WTC11 (cell line): ENCODE measurements at regions not wholly inside any gene's neighbourhood (a gene's known extent, or its start where the extent isn't known, plus 50 kb on each side); places are given as distances from the start of the nearest gene placed in this dataset.

Experiments
- ATAC-seq: fragments of 200-7000 bp; cut with Tn5 transposase; 2 replicates; pipeline ENCODE4 v1.10.0; 2021; ENCODE audit warnings: mild to moderate bottlenecking, moderate library complexity
- CTCF ChIA-PET: fragments of 300-600 bp; sonication (Branson Sonifier 250); formaldehyde crosslinking; loops from one replicate; lab custom pipeline; 2021; ENCODE audit warnings: antibody characterized with exemption; lab: Charles Lee
- POLR2A ChIA-PET: fragments of 350-600 bp; sonication (Branson Sonifier 250); formaldehyde crosslinking; loops from one replicate; lab custom pipeline; 2021; ENCODE audit warnings: antibody characterized with exemption; lab: Charles Lee
- DNase-seq: peaks from one replicate; pipeline ENCODE4 v3.0.0; 2021; ENCODE audit warnings: low spot score
- H3K27ac Mint-ChIP-seq: 2 replicates; pipeline ENCODE4 v1.8.0; 2021; ENCODE audit warnings: mixed read lengths
- H3K27me3 Mint-ChIP-seq: 2 replicates; pipeline ENCODE4 v1.8.0; 2021; ENCODE audit warnings: low read depth, mild to moderate bottlenecking, moderate library complexity, mixed read lengths
- H3K36me3 Mint-ChIP-seq: 2 replicates; pipeline ENCODE4 v1.8.0; 2021; ENCODE audit warnings: mixed read lengths
- H3K4me1 Mint-ChIP-seq: 2 replicates; pipeline ENCODE4 v1.8.0; 2022; ENCODE audit warnings: mixed read lengths
- H3K4me3 Mint-ChIP-seq: 2 replicates; pipeline ENCODE4 v1.8.0; 2021; ENCODE audit warnings: mild to moderate bottlenecking, moderate library complexity, mixed read lengths
- H3K9me3 Mint-ChIP-seq: 2 replicates; pipeline ENCODE4 v1.8.0; 2021; ENCODE audit warnings: mixed read lengths
- AFF4 ChIP-seq: sonication (generic); formaldehyde crosslinking; IDR thresholded peaks from 2 replicates; pipeline ENCODE4 v1.8.1; 2023; ENCODE audit warnings: mild to moderate bottlenecking, missing genetic modification reagents, borderline replicate concordance
- ATF1 ChIP-seq: sonication (generic); formaldehyde crosslinking; IDR thresholded peaks from 2 replicates; pipeline ENCODE4 v1.8.1; 2023; ENCODE audit warnings: mild to moderate bottlenecking, moderate library complexity, missing genetic modification reagents
- ETV6 ChIP-seq: sonication (generic); formaldehyde crosslinking; IDR thresholded peaks from 2 replicates; pipeline ENCODE4 v1.8.1; 2022; ENCODE audit warnings: mild to moderate bottlenecking, missing genetic modification reagents
- GRHL2 ChIP-seq: fragments of 250-450 bp; sonication (Bioruptor Pico); IDR thresholded peaks from 2 replicates; pipeline ENCODE4 v1.8.0; 2022; ENCODE audit warnings: mild to moderate bottlenecking, moderate library complexity; ENCODE audit not compliant: insufficient replicate concordance, severe bottlenecking
- HMGXB4 ChIP-seq: sonication (generic); formaldehyde crosslinking; IDR thresholded peaks from 2 replicates; pipeline ENCODE4 v1.8.1; 2023; ENCODE audit warnings: mild to moderate bottlenecking, moderate library complexity, missing genetic modification reagents
- IRF1 ChIP-seq: sonication (generic); formaldehyde crosslinking; IDR thresholded peaks from 2 replicates; pipeline ENCODE4 v1.8.0; 2023; ENCODE audit warnings: missing genetic modification reagents
- PRDM15 ChIP-seq: sonication (generic); formaldehyde crosslinking; IDR thresholded peaks from 2 replicates; pipeline ENCODE4 v1.8.0; 2022; ENCODE audit warnings: missing genetic modification reagents
- TEAD4 ChIP-seq: sonication (generic); formaldehyde crosslinking; IDR thresholded peaks from 2 replicates; pipeline ENCODE4 v1.8.0; 2022; ENCODE audit warnings: mild to moderate bottlenecking, missing genetic modification reagents
- ZNF317 ChIP-seq: sonication (generic); formaldehyde crosslinking; IDR thresholded peaks from 2 replicates; pipeline ENCODE4 v1.8.1; 2023; ENCODE audit warnings: low read depth, mild to moderate bottlenecking, moderate library complexity, missing genetic modification reagents, borderline replicate concordance
- ZNF532 ChIP-seq: fragments of 250-450 bp; sonication (Bioruptor Pico); IDR thresholded peaks from 2 replicates; pipeline ENCODE4 v1.9.0; 2021; ENCODE audit warnings: mild to moderate bottlenecking, borderline replicate concordance

GRCh38 chr1:30437059-30437576 lies 286.3 kb downstream of the MATN1 start:
- DNase-seq = no peak

More at GRCh38 chr1:30437059-30437576, 286.3 kb downstream of the MATN1 start:
- ChIA-PET CTCF (interaction anchor here (0.6 kb wide), 1 partner anchor 246 kb away, joined by 4 read pairs; no protein-coding TSS in a partner anchor), POLR2A (no interaction called here)
- no peaks in the 10 kb centered on the region for H3K4me1 Mint-ChIP-seq
- ATAC-seq = no peak
- H3K36me3 Mint-ChIP-seq = peaks cover 20% of the 10 kb centered on the region
- no peak overlapping the region for H3K27ac Mint-ChIP-seq
- H3K27me3 Mint-ChIP-seq = peaks cover 16% of the 10 kb centered on the region
- no peak overlapping the region for H3K4me3 Mint-ChIP-seq
- TF ChIP-seq ATF1 (CRISPR knock-in tag) (no peak), ETV6 (CRISPR knock-in tag) (no peak), GRHL2 (CRISPR knock-in tag) (no peak), IRF1 (CRISPR knock-in tag) (no peak), HMGXB4 (CRISPR knock-in tag) (no peak), AFF4 (CRISPR knock-in tag) (no peak), PRDM15 (CRISPR knock-in tag) (no peak), TEAD4 (CRISPR knock-in tag) (no peak), ZNF532 (CRISPR knock-in tag) (no peak), ZNF317 (CRISPR knock-in tag) (no peak)
- H3K9me3 Mint-ChIP-seq = peaks cover 22% of the 10 kb centered on the region
